ENCODE measurements at regions not wholly inside any gene's neighbourhood (a gene's known extent, or its start where the extent isn't known, plus 50 kb on each side); places are given as distances from the start of the nearest gene placed in this dataset.
A peak's percentile ranks its signal among the peaks of the same experiment; 100 is the strongest.
"Not testable (repeated sequence)": the region's sequence is repeated elsewhere in the genome, so short reads cannot be mapped to it uniquely, and the experiment has no call there.

DNA sequence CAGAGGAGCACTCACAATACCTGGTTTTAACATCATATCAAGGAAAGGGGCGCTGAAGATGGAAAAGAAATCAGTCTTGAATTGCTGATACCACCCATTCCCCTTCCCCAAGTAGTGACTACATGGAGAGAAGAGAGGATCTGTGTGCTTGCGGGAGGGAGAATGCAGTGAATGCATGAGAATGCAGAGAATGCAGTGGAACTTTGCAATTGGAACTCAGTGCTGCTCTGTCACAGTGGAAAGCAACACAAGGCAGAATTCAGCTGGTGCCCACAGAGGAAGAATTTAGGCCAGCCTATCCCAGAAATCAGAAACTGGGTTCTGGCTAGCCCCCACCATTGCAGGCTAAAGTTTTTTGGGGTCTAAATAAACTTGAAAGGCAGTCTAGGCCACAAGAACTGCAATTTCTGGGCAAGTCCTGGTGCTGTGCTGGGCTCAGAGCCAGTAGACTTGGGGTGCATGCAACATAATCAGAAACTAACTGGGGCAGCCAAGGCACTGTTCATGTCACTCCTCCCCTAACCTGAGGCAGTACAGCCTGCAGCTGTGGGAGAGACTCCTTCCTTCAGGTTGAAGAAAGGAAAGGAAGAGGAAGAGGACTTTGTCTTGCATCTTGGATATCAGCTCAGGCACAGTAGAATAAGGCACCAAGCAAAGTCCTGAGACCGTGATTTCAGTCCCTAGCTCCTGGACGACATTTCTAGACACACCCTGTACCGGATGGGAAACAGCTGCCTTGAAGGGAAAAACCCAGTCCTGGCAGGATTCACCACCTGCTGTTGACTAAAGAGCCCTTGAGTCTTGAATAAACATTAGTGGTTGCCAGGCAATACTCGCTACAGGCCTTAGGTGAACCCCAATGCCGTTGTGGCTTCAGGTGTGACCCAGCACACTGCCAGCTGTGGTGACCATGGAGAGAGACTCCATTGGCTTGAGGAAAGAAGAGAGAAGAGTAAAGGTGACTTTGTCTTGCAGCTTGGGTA is 329.3 kb downstream of the TBL1XR1 start:
- DNase-seq = no peak

- DNase-seq = no peak
These were observed 336.1 kb downstream of the TBL1XR1 start for GRCh38 chr3:176861137-176861536.

DNA sequence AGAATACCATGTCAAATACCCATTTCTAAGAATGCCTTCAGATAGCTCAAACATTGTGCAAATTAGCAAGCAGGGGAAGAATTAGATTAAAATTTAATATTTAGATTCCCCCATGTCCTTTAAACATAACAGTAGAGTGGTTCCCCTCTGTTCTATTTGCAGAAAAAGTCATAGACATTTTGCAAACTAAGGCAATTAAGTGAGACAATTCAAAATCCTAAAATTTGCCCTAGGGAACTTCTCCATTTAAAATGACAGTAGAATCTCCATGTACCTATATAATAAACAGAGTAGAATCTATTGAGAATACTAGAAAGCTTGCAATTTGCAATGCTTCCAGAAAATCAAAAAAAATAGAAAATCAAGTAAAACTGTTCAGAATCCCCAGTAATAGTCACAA is 340.6 kb downstream of the TBL1XR1 start:
- DNase-seq = no peak

DNA sequence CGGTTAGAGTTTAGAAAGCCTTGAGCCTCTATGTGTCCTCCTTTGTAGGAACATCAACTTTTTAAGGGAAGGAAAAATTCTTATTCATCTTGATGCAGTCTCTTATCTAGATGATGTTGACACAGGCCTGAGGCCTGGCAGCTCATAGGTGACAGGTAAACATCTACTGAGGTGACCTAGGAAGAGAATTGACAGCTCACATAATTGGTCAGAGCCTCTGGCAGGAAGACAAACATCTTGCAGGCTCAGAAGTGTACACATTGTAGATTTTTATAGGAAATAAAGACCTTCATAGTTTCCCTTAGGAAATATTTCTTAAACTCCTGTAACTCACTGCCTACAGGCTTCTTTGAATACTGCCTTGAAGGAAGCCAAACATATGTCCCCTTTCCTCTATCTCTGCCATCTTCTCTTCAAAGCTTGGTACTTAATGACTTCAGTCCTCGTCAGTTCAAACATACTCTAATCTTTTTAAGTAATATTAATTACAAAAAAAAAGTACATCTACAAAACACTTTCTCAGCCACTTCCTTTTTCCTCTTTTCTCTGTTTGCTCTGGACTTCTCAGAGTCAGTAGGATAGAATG is 341.3 kb downstream of the TBL1XR1 start:
- no peak for DNase-seq

- no peak for DNase-seq
These were observed 342.1 kb downstream of the TBL1XR1 start for GRCh38 chr3:176855213-176855612.

DNA sequence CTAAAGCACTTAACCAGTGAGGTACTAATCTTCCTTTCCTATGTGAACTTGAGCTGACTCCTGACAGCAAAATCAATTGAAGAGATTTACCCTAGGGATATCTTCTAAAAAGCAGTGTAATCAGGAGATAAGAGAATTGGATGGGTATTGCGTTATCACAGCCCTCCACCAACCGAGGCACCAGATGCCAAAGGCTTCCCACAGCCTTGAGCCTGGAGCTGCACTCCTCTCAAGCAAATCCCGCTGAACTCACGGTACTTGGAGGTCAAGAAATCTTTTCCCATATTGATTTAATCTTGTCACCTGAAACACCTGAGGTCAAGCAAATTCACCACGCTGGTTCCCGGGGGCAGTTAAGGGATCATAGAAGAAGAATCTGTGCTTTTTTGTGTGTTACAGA is 346.8 kb downstream of the TBL1XR1 start:
- DNase-seq = no peak

GRCh38 chr3:176848431-176849214 is 348.7 kb downstream of the TBL1XR1 start:
- no peak for DNase-seq

- DNase-seq = no peak
These were observed 354.4 kb downstream of the TBL1XR1 start for GRCh38 chr3:176842914-176843313.

GRCh38 chr3:176840641-176841286 is 356.5 kb downstream of the TBL1XR1 start:
- no peak for DNase-seq

GRCh38 chr3:176839901-176840300 is 357.4 kb downstream of the TBL1XR1 start:
- no peak for DNase-seq

DNA sequence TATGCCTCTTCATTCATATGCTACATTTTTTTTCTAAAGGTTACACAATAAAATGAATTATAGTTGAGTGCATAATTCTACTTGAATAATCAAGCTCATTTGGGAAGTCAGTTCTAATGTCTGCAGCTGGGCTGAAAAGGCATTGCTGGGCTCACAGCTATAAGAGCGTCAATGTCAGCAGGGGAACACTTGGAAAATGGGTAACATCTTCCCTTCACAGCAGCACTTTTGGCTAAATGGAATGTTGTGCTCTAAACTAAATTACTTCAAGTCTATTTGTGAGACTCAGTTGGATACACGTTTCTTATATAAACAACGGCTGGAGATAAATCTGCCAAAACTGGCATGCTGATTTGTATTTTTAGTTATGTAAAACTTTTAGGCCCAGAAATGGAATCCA is 357.8 kb downstream of the TBL1XR1 start:
- DNase-seq = no peak

DNA sequence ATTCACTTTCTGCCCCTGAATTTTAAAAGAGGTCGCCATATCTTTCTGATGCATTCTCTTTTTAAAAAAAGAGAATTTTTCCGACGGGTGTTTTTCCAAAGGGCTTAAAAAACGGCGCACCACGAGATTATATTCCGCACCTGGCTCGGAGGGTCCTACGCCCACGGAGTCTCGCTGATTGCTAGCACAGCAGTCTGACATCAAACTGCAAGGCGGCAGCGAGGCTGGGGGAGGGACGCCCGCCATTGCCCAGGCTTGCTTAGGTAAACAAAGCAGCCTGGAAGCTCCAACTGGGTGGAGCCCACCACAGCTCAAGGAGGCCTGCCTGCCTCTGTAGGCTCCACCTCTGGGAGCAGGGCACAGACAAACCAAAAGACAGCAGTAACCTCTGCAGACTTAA is 370.0 kb downstream of the TBL1XR1 start:
- not testable (repeated sequence) for DNase-seq

- DNase-seq = no peak
These were observed 372.5 kb downstream of the TBL1XR1 start for GRCh38 chr3:176824811-176825210.

DNA sequence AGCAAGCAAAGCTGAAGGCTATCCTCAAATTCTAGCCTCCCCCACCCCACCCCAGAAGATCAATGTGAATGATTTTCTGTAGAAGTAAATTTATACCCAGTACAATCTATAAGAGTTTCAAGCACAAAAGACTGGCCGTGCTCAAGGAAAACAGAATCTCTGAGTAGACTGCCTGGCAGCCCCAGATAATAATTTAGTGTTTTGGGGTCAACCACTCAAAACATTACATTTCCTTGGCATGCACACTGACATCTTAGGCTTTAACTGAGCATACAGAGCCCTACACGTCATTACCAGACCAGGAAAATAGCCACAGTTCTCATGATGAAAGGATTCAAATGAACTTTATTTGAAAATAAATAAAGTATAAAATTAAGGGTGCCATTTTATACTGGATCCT is 376.5 kb downstream of the TBL1XR1 start:
- DNase-seq = no peak

DNA sequence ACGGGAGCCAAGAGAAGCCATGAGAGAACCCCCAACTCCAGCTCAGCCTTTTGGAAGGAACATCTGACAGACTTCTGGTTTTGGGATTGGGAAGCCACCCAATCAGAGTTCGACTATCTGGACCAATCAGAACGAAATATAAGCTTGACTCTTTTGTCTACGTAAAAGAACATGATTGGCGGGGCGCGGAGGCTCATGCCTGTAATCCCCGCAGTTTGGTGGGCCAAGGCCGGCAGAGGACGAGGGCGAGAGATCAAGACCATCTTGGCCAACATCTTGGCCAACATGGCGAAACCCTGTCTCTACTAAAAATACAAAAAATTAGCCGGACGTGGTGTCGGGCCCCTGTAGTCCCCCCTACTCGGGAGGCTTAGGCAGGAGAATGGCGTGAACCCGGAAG is 380.3 kb downstream of the TBL1XR1 start:
- DNase-seq = no peak

- DNase-seq = peak; percentile 1 to 6
These were observed 383.0 kb downstream of the TBL1XR1 start for GRCh38 chr3:176814285-176814684.

- DNase-seq = no peak
These were observed 389.3 kb downstream of the TBL1XR1 start for GRCh38 chr3:176807938-176808337.

GRCh38 chr3:176799675-176800074 is 397.6 kb downstream of the TBL1XR1 start:
- no peak for DNase-seq

DNA sequence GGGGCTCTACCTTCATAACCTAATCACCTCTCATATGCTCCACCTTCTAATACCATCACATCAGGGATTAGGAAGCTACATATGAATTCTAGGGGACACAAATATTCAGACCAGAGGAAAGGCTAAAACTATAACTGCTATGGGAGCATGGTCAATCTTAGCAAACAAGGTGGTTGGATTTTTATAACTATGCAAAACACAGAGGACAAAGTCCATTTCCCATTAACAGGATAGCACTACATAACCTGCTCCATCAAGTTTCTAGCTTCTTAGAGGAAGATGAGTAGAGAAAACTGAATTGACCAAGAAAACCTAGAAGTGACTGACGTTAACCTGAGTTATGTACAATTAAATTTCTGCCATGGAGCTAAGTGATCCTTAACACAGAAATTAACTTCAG is 398.6 kb downstream of the TBL1XR1 start:
- no peak for DNase-seq

DNA sequence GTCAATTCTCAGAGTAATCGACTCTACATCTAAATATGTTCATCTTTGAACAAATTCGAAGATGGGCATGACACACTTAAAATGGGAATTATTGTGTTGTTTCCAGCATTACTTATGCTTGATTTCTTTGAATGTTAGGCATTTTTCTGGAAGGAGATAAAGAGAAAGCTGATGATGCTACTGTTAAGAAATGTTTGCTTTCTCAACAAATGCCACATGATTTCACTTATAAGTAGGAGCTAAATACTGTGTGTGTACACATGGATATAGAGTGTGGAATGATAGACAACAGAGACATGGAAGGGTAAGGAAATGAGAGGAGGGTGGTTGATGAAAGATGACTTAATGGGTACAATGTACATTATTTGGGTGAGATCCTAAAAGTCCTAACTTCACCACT is 400.9 kb downstream of the TBL1XR1 start:
- no peak for DNase-seq

- DNase-seq = no peak
These were observed 401.4 kb downstream of the TBL1XR1 start for GRCh38 chr3:176795891-176796290.

- DNase-seq = no peak
These were observed 402.9 kb downstream of the TBL1XR1 start for GRCh38 chr3:176794406-176794805.

- no peak for DNase-seq
These were observed 407.3 kb downstream of the TBL1XR1 start for GRCh38 chr3:176789947-176790346.

Data from inflammatory macrophage treated with lipopolysaccharide for 1 hour (primary cell).